NT2/D1 (cell line): ENCODE measurements at regions not wholly inside any gene's neighbourhood (a gene's known extent, or its start where the extent isn't known, plus 50 kb on each side); places are given as distances from the start of the nearest gene placed in this dataset.

Experiments
- SUZ12 ChIP-seq: IDR thresholded peaks from 2 replicates; pipeline ENCODE4 v1.6.1; 2011; ENCODE audit not compliant: insufficient read length, insufficient read depth; ENCODE audit errors: extremely low read depth
- ZNF274 ChIP-seq: IDR thresholded peaks from 2 replicates; pipeline ENCODE4 v1.6.1; 2011; ENCODE audit warnings: mild to moderate bottlenecking, low read depth, low read length

DNA sequence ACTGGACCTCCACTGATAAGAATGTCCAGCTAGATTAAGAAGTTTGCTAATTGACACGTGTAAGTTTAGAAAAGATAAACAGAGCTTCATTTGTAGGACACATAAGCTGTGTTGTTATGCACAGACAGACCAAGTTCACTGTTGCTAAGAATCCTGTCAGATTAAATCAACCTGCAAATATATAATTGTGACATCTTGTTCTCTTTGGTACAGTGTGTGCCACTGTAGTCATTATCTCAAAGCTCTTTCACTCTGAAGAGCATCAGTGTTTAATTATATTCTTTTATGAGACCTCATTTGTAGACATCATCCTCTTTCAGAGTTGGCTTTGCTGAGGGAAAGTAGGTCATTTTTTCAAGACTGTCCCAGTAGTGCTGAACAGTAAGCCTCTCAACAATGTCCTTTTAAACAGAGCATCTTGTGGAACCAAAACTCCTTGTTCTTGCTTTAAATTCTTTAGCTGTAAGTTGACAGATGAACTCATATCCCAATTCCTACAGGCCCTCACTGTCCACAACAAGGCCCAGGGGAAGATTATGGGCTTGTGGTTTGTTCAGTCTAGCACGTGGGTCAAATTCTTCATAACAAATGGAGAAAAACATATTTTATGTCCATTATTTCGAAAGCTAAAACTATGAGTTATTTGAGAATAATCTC, 252.4 kb downstream of the HDGFL1 start:
- TF ChIP-seq SUZ12 = no peak
- TF ChIP-seq ZNF274 = no peak
